ENCODE measurements at regions not wholly inside any gene's neighbourhood (a gene's known extent, or its start where the extent isn't known, plus 50 kb on each side); places are given as distances from the start of the nearest gene placed in this dataset.
A peak's percentile ranks its signal among the peaks of the same experiment; 100 is the strongest.
"Not testable (repeated sequence)": the region's sequence is repeated elsewhere in the genome, so short reads cannot be mapped to it uniquely, and the experiment has no call there.

DNA sequence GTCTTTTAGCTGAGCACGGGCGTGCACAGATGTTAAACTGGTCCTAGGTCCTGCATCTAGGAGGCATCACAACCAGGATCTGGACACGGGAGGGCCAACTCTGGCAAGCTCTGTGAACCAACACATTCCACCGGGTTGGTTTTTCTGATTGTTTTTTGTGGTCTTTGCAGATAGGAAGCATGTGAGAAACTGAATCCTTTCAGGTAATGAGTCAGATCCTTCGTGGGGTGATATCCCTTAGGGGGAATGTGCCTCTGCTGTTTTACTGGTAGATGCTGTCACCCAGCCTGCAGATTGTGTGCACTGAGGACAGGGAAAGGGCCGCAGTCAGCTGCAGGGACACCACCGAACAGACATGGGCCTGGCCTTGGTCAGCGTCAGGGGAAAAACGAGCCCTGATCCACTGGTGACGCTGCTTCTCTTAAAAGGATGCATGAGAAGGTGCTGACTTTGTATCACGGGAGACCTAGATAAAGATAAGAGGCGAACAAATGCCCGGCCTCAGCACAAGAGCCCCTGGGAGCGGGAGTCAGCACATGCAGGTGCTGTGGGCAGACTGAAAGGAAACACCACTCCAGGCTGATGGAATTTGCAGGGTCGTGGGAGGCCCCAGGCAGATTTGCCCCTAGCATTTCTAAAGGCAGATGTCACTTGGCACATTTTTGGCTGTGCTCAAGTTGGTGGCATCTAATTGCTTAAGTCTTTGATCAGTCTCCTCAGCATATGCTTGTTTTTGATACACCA lies 51.1 kb downstream of the DOP1B start:
- DNase-seq (ENCODE audit: low read depth), result no peak

DNA sequence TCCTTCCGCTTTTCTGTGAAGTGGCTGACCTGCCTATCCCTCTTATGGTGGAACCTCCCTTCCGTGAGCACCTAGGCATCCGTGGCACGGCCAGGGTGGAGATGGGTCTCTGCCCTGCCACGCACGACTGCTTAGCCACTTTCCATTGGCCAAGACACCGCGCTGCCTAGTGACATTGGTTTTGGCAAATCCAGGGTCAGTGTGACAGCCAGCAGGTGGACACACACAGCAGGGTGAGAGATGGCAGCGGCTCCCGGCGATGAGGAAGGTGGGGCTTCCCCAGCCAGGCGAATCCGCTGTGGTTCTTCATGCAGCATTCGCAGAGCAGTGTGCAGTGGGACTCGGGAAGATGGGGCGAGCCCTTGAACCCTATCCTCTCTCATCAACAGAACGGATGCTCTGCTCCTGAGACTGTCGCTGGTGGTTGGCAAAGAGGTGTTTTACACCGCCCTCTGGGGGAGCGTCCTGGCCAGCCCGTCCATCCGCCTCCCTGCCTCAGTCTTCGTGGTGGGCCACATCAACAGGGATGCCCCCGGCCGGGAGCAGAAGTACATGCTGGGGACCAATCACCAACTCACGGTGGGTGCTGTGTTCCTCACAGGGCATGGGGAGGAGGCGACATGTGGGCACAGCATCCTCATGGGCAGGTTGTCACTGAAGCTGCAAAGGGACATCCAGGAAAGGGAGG lies 51.8 kb downstream of the DOP1B start:
- DNase-seq (ENCODE audit: low read depth), result no peak

GRCh38 chr21:36209626-36210171 lies 53.1 kb downstream of the DOP1B start:
- DNase-seq (ENCODE audit: low read depth), result peak; percentile 14

GRCh38 chr21:36210779-36211659 lies 54.4 kb downstream of the DOP1B start:
- no peak for DNase-seq (ENCODE audit: low read depth)

- no peak for DNase-seq (ENCODE audit: low read depth)
These were observed 55.3 kb downstream of the DOP1B start for GRCh38 chr21:36211660-36212512.

- no peak for DNase-seq (ENCODE audit: low read depth)
These were observed 55.8 kb downstream of the DOP1B start for GRCh38 chr21:36212513-36212780.

- no peak for DNase-seq (ENCODE audit: low read depth)
These were observed 57.9 kb downstream of the DOP1B start for GRCh38 chr21:36214561-36214960.

- no peak for DNase-seq (ENCODE audit: low read depth)
These were observed 61.1 kb downstream of the DOP1B start for GRCh38 chr21:36217743-36218142.

GRCh38 chr21:36218691-36219090 lies 62.1 kb downstream of the DOP1B start:
- DNase-seq (ENCODE audit: low read depth), result no peak

DNA sequence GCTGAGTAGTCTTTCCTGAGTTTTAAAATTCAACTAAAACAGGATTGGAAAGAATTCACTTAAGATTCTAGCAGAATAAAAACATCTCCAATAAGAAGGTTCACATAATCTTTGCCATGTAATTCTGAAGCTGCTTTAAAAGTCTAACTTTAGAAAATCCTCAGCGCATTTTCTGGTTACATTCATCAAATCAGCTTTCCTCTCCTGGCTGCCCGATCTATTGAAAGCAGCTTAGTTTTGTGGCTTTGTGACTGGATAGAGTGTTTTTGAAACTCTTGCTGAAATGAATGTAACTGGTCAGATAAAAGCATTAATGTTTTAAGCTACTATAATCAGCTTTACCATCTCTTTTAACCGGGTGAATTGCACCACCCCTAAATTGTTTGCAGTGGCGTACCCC lies 66.8 kb downstream of the DOP1B start:
- no peak for DNase-seq (ENCODE audit: low read depth)

- no peak for DNase-seq (ENCODE audit: low read depth)
These were observed 72.6 kb downstream of the DOP1B start for GRCh38 chr21:36229181-36229580.

- not testable (repeated sequence) for DNase-seq (ENCODE audit: low read depth)
These were observed 74.8 kb downstream of the DOP1B start for GRCh38 chr21:36231444-36231843.

DNA sequence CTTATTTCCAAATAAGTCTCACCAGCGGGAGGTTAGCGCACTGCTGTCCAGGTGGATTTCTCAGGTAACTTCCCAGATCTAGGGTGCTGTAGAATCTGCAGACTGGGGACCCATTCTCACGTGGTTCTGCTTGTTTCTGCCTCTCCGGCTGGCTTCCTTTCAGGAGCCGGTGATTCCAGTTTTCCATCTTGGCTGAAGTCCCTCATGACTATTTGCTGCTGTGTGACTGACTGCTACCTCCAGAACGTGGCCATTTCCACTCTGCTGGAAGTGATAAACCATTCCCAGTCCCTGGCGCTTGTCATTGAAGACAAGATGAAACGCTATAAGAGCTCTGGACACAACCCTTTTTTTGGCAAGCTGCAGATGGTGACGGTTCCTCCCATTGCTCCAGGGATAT lies 76.0 kb downstream of the DOP1B start:
- DNase-seq (ENCODE audit: low read depth), result no peak

DNA sequence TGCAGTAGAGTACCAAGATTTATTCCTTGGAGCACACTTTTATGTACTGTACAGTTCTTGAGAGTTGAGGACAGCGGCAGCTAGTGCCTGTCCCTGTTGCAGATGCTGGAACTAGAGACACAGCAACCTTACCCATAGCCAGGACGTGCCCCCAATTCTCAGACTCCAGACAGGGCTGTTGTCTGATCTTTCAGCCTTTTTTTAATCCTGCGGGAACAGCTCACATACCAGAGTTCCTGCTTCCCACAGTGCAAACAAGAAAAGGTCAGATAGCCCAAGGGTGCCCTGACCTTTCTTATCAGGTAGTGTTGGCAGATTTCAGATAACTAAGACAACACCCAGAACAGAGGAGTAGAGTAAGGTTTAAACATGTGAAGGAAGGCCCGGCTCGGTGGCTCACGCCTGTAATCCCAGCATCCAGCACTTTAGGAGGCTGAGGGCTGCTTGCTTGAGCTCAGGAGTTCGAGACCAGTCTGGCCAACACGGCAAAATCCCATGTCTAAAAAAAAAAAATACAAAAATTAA lies 78.5 kb downstream of the DOP1B start:
- no peak for DNase-seq (ENCODE audit: low read depth)

DNA sequence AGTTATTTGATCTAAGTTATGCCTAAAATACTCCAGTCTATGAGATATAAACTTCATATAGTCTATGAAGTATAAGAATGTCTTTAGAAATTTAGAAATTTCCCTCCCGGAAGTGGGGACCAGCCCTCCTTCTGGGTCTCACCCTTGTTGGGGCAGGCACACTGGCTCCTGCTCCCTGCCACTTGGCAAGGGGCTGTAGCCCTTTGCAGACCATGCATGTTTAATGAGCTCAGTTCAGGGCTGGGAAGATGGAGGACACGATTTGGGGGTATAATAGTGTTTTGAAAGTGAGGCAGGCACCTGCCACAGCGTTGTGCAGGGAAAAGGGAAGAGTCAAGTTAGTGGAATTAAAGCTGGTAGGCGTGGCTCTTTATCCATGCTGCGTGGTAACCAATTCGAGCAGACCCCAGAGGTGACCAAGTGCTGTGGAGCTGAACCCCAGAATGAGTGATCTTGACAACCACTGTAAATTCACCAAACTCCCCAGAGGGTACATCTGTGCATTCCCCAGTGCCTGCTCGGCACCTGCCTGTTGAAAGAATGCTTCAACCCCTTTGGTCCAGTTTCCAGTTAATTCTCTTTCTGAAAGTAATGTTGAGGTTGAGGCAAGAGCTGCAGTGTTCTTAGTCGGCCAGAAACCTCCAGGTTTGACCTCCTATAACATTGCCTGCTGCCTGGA lies 79.6 kb downstream of the DOP1B start:
- no peak for DNase-seq (ENCODE audit: low read depth)

GRCh38 chr21:36237441-36237840 lies 80.8 kb downstream of the DOP1B start:
- no peak for DNase-seq (ENCODE audit: low read depth)

DNA sequence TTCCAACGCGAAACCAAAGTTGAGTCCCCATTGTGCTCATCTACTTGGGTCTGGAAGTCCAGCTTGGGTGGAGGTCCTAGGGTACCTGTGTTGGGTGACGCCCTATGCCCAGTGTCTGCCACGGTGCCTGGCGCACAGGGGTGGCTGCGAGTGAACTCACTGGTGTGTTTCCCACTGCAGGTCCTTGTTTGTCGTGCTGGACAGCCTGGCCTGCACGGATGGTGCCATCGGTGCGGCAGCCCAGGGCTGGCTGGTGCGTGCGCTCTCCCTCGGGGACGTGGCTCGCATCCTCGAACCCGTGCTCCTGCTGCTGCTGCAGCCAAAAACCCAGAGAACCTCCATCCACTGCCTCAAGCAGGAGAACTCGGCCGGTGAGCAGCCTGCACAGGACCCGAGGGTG lies 80.4 kb upstream of the MORC3 start:
- no peak for DNase-seq (ENCODE audit: low read depth)

GRCh38 chr21:36241717-36242116 lies 78.3 kb upstream of the MORC3 start:
- no peak for DNase-seq (ENCODE audit: low read depth)

DNA sequence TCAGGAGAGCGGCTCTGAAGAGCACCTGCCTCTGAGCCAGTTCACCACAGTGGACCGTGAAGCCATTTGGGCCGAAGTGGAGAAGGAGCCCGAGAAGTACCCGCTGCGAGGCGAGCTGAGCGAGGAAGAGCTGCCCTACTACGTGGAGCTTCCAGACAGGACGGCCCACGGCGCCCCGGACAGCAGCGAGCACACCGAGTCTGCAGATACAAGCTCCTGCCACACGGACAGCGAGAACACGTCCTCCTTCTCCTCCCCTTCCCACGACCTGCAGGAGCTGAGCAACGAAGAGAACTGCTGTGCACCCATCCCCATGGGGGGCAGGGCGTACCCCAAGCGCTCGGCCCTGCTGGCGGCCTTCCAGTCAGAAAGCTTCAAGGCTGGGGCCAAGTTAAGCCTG lies 74.9 kb upstream of the MORC3 start:
- no peak for DNase-seq (ENCODE audit: low read depth)

DNA sequence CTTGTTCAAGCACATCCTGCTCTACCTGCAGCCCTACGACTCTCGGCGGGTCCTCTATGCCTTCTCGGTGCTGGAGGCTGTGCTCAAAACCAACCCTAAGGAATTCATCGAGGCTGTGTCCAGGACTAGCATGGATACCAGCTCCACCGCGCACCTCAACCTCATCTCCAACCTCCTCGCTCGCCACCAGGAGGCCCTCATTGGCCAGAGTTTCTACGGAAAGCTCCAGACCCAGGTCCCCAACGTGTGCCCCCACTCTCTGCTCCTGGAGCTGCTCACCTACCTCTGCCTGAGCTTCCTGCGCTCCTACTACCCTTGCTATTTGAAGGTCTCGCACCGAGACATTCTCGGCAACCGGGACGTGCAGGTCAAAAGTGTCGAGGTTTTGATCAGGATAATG lies 74.3 kb upstream of the MORC3 start:
- DNase-seq (ENCODE audit: low read depth), result no peak
